ENCODE measurements at regions not wholly inside any gene's neighbourhood (a gene's known extent, or its start where the extent isn't known, plus 50 kb on each side); places are given as distances from the start of the nearest gene placed in this dataset.

GRCh38 chr15:47212222-47213010, 504.9 kb upstream of the SEMA6D start:
- TF ChIP-seq CTCF (IDR thresholded peaks at IDR 0.05; ENCODE audit: low read depth, low read length, poor library complexity, severe bottlenecking) (no peak), EZH2phosphoT487 (IDR thresholded peaks at IDR 0.05; ENCODE audit: borderline replicate concordance, low read length) (no peak)
